Middle frontal gyrus (tissue), 1 donor: ENCODE measurements at regions not wholly inside any gene's neighbourhood (a gene's known extent, or its start where the extent isn't known, plus 50 kb on each side); places are given as distances from the start of the nearest gene placed in this dataset.
A peak's percentile ranks its signal among the peaks of the same experiment; 100 is the strongest.

Experiments used
- DNase-seq: peaks from one replicate; pipeline ENCODE4 v3.0.0-alpha.2; 2015; ENCODE audit warnings: low spot score; ENCODE audit errors: extremely low spot score

GRCh38 chr15:79186616-79187015 is 95.9 kb upstream of the ANKRD34C start:
- DNase-seq: no peak

DNA sequence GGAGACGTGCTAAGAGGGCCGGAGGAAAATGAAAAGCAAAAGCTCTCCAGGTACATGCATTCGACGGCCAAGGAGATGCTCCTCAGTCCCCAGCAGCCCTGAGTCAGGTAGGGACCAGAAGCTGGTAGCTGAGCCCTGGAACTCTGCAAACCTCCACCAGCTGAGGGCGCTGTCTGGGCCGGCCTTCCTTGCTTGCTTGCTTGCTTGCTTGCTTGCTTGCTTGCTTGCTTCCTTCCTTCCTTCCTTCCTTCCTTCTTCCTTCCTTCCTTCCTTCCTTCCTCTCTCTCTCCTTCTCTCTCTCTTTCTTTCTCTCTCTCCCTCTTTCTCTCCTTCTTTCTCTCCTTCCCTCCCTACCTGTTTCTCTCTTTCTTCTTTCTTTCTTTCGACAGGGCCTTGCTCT is 94.6 kb upstream of the RASGRF1 start:
- no peak for DNase-seq

DNA sequence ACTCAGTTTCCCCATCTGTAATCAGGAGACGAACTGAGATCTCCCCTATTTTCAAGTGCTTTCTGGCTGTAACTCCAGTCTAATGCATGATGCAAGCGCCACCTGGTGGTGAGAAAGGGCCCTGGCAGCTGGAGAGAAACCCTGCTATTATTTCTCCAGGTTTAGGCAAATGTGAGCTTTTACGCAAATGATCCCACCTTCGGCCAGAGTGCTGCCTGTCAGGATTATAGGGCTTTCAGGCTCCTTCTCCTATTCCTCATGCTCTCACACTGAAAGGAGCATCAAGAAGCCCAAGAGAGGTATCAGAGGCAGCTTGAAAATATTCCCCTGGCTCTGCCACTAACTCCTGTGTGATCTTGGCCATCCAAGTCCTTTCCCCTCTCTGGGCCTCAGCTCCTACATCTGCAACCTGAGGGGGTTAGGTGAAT is 93.9 kb upstream of the RASGRF1 start:
- DNase-seq: peak; percentile 67

DNA sequence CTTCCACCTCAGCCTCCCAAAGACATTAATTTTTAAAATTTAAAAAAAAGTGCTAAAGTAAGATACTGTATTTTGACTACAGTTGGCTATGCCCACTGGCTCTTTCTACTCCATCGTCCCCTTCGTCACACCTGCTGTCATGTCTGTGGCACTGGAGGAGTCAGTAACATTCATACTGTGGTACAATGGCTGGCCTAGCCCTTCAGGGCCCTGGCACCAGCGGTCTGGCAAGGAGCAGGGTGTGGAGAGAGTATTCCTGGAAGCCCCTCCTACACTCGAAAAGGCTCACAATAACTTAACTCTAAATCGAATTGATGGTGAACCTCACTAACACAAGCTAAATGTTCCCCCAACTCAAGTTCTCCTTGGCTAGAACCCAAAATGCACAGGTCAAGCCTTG is 89.7 kb upstream of the RASGRF1 start:
- no peak for DNase-seq

DNA sequence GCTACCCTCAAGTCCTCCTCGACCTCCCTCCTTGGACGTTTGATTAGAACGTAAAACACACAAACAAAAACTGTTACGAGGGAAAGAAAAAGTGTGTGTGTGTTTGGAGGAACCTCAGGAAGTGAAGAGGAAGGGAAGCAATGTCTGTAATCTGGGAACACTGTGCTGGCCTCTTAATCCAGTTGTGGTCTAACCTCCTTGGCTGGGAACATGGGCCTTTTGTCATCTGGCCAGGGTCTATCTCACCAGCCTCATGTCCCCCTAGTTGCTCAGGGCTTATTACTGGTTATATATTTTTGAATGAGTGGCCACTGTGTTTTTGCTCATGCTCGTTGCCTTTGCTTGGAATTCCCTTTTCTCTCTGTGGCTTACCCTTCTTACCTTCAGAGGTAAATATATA is 89.0 kb upstream of the RASGRF1 start:
- DNase-seq: no peak

GRCh38 chr15:79179108-79179561 is 88.6 kb upstream of the RASGRF1 start:
- no peak for DNase-seq

DNA sequence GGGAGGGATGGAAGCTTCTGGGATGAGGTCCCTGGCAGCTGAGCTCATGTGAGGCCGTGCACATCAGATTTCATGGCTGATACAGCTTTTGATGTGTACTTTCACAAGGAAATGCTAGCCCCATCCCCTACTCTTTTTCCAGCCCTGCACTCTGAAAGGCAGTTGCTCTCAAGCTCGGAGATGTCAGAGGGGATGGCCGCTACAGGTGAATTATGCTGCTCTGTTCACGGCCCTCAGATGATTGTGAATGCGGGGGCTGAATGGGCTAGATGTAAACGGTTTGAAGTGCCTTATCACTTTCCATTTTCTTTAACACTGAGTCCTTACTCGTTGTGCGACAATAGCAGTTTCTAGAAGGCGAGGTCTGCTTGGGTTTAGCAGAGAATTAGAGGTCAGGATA is 88.0 kb upstream of the RASGRF1 start:
- no peak for DNase-seq

GRCh38 chr15:79176151-79176550 is 85.6 kb upstream of the RASGRF1 start:
- DNase-seq: no peak

GRCh38 chr15:79172801-79173460 is 82.4 kb upstream of the RASGRF1 start:
- no peak for DNase-seq

DNA sequence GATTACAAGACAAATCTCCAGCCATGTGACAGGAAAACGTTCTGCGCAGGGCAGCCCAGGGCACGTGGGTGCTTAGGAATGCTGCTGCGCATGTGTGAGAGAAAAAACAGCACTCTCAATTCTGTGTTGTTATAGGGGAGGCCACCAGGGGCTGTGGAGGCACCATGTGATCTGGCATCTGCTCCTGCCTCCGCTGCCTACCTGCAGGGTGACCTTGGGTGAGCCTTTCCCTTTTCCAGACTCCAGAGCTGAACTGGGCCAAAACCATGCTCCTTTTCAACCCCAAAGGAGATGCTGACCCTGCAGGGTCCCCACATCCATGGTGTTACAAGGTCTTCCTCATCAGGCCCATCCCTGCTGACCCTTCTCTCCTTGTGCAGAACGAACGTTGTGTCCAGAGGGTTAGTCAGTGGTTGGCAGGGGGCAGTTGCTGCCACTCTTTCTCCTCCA is 81.5 kb upstream of the RASGRF1 start:
- DNase-seq: no peak

GRCh38 chr15:79171320-79172031 is 80.9 kb upstream of the RASGRF1 start:
- DNase-seq: no peak

DNA sequence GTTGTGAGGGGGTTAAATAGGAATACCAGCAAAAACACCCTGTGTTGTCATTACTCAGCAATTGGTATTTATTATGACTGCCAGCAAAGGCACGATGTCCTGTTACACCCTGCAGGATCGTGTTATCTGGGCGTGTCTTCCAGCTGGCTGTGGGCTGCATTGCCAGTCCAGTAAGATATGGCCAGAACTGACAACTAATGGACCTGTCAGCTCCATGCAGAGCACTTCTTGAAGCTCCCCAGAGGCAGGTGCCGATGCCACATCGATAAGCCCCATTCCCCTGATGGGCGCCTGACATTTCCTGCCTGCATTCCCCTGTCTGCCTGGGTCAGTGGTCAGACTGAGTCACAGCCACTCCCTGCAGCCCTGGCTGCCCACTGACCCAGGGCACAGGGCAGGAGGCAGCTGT is 79.7 kb upstream of the RASGRF1 start:
- no peak for DNase-seq

- peak; percentile 32 for DNase-seq
Observed at GRCh38 chr15:79169526-79170133, 79.0 kb upstream of the RASGRF1 start.

GRCh38 chr15:79168922-79169456 is 78.4 kb upstream of the RASGRF1 start:
- no peak for DNase-seq

- DNase-seq: no peak
Observed at GRCh38 chr15:79167776-79168175, 77.2 kb upstream of the RASGRF1 start.

DNA sequence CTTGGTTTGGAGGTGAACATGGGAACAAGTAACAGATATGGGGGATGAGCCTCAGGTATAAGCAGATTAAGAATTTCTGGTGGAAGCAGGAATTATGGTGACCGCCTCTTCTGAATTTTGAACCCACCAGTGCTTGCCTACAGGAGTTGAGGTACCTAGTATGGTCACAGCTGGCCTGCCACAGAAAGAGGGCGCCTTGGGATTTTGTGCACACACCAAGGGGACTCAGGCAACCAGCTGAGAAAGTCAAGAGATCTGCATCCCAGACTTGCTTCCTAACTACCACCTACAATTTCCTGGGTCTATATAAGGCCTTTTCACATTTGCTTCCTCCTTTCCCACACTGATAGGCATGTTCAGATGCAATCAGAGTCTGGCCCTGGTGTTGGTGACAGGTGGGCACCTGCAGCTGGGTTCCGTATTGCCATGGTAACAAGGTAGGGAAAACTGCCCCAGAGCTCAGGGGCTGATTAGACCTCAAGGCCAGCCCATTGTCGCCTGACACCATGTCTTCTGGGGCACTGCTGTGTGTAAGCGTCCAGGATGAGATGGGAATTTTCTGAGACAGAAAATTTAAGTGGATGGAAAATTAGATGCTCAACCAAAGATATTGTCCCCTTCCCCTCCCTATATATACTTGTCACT is 75.9 kb upstream of the RASGRF1 start:
- DNase-seq: no peak

DNA sequence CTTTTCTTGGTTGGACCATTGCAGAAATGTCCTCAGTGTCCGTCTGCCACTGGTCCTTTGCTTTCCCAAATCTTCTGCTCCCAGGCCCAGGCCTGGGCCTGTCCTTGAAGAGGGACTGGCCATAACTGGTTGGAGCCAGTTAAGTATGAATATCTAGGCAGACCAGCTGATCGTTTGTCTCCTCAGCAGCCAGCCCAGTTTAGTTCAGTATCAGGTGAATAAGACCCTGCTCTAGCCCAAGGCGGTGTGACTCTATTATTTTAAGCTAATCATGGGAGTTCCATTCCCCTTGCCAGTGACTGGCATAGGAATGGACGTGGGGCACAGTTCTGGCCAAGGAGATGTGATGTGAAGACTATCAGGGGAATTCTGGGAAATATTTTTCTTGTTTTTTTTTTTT is 73.9 kb upstream of the RASGRF1 start:
- DNase-seq: no peak

- DNase-seq: no peak
Observed at GRCh38 chr15:79164043-79164442, 73.5 kb upstream of the RASGRF1 start.

- no peak for DNase-seq
Observed at GRCh38 chr15:79163395-79163794, 72.8 kb upstream of the RASGRF1 start.

GRCh38 chr15:79161837-79162508 is 71.4 kb upstream of the RASGRF1 start:
- no peak for DNase-seq

GRCh38 chr15:79160211-79160610 is 69.6 kb upstream of the RASGRF1 start:
- no peak for DNase-seq
